ENCODE measurements at regions not wholly inside any gene's neighbourhood (a gene's known extent, or its start where the extent isn't known, plus 50 kb on each side); places are given as distances from the start of the nearest gene placed in this dataset.

DNA sequence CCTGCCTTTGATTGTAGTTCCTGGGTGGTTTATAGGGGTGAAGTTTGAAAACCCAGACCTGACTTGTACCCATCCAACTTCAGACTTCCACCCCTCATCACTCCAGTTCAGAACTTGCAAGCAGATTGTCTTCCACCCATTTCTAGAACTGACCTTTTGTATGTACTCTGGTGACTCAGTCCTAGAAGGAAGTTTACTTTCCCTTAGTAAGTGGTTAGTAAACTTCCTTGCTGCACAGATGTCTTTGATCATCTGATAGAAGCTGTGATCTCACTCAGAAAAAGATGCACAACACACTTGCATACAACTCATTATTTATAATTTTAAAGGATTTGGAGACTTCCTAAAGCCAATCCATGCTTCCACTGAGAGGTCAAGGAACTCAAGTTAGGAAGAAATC lies 368.0 kb downstream of the MFSD1 start:
- Histone ChIP-seq H4K20me1 (ENCODE audit: insufficient read depth, low read length) (no peaks in the 10 kb centered on the region), H3K4me3 (ENCODE audit: low read depth, low read length, poor library complexity, severe bottlenecking) (no peak overlapping the region), H2AFZ (ENCODE audit: low read length) (no peak overlapping the region), H3K4me2 (ENCODE audit: low read length) (no peak overlapping the region), H3K9me3 (ENCODE audit: low read length) (no peaks in the 10 kb centered on the region), H3K9me2 (ENCODE audit: insufficient read depth, low read length) (no peaks in the 10 kb centered on the region), H3K79me2 (ENCODE audit: insufficient read depth, low read depth, low read length) (no peaks in the 10 kb centered on the region), H3K27ac (ENCODE audit: low read depth, low read length, poor library complexity, severe bottlenecking) (no peak overlapping the region), H3K36me3 (ENCODE audit: insufficient read depth, low read length) (no peaks in the 10 kb centered on the region), H3K4me1 (ENCODE audit: insufficient read depth, low read length, poor library complexity, severe bottlenecking) (no peaks in the 10 kb centered on the region)
- ChIA-PET CTCF (ENCODE audit: unreplicated experiment) (no interaction called here), POLR2A (interaction anchor here (0.6 to 1.1 kb wide), 2 partner anchors 32 to 35 kb away, joined by 3 read pairs; no protein-coding TSS in a partner anchor)
- no TSS peak for BruUV-seq (replicated peaks)
- intact Hi-C loops (cut with micrococcal nuclease; ENCODE audit: unreplicated experiment), result no loop called here
- DNase-seq (ENCODE audit: low spot score), result no peak
- no peak for TF ChIP-seq EZH2phosphoT487 (IDR thresholded peaks at IDR 0.05; ENCODE audit: borderline replicate concordance, low read depth, low read length)
- no peak for TF ChIP-seq CTCF (conservative IDR thresholded peaks at IDR 0.05; ENCODE audit: low read length)

GRCh38 chr3:159170436-159171003 lies 368.7 kb downstream of the MFSD1 start:
- H3K79me2 ChIP-seq (ENCODE audit: insufficient read depth, low read depth, low read length), result no peaks in the 10 kb centered on the region
- H2AFZ ChIP-seq (ENCODE audit: low read length), result no peak overlapping the region
- DNase-seq (ENCODE audit: low spot score), result no peak
- no peaks in the 10 kb centered on the region for H3K36me3 ChIP-seq (ENCODE audit: insufficient read depth, low read length)
- H3K9me3 ChIP-seq (ENCODE audit: low read length), result no peaks in the 10 kb centered on the region
- ChIA-PET CTCF (ENCODE audit: unreplicated experiment) (no interaction called here), POLR2A (interaction anchor here (0.6 to 1.1 kb wide), 3 partner anchors 33 to 79 kb away, joined by 3 to 4 read pairs (median 3); no protein-coding TSS in a partner anchor)
- BruUV-seq (replicated peaks), result no TSS peak
- H4K20me1 ChIP-seq (ENCODE audit: insufficient read depth, low read length), result no peaks in the 10 kb centered on the region
- intact Hi-C loops (cut with micrococcal nuclease; ENCODE audit: unreplicated experiment), result no loop called here
- H3K9me2 ChIP-seq (ENCODE audit: insufficient read depth, low read length), result no peaks in the 10 kb centered on the region
- H3K4me3 ChIP-seq (ENCODE audit: low read depth, low read length, poor library complexity, severe bottlenecking), result no peak overlapping the region
- no peaks in the 10 kb centered on the region for H3K4me1 ChIP-seq (ENCODE audit: insufficient read depth, low read length, poor library complexity, severe bottlenecking)
- H3K4me2 ChIP-seq (ENCODE audit: low read length), result no peak overlapping the region
- H3K27ac ChIP-seq (ENCODE audit: low read depth, low read length, poor library complexity, severe bottlenecking), result no peak overlapping the region
- TF ChIP-seq EZH2phosphoT487 (IDR thresholded peaks at IDR 0.05; ENCODE audit: borderline replicate concordance, low read depth, low read length) (no peak), CTCF (conservative IDR thresholded peaks at IDR 0.05; ENCODE audit: low read length) (no peak)

DNA sequence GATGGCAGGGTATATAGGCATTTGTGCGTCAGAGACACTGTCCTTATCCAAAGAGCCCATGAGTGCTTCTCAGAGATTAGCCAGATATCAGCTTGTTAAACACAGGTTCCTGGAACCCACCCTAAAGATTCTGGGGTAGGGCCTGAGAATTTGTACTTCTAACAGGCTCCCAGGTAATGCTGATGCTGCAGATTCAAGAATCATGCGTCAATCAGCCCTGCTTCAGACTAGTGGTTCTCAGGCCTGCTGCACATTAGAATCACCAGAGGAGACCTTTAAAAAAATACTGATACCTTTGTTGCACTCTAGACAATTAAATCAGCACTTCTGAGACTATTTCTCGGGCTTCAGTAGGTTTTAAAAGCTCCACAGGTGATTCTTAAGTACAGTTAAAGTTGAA lies 369.5 kb downstream of the MFSD1 start:
- H3K9me2 ChIP-seq (ENCODE audit: insufficient read depth, low read length), result no peaks in the 10 kb centered on the region
- H3K27ac ChIP-seq (ENCODE audit: low read depth, low read length, poor library complexity, severe bottlenecking), result no peak overlapping the region
- H3K79me2 ChIP-seq (ENCODE audit: insufficient read depth, low read depth, low read length), result no peaks in the 10 kb centered on the region
- intact Hi-C loops (cut with micrococcal nuclease; ENCODE audit: unreplicated experiment), result no loop called here
- no peaks in the 10 kb centered on the region for H3K36me3 ChIP-seq (ENCODE audit: insufficient read depth, low read length)
- DNase-seq (ENCODE audit: low spot score), result no peak
- no peak overlapping the region for H3K4me2 ChIP-seq (ENCODE audit: low read length)
- no peak overlapping the region for H3K4me3 ChIP-seq (ENCODE audit: low read depth, low read length, poor library complexity, severe bottlenecking)
- BruUV-seq (replicated peaks), result no TSS peak
- no peaks in the 10 kb centered on the region for H3K9me3 ChIP-seq (ENCODE audit: low read length)
- H2AFZ ChIP-seq (ENCODE audit: low read length), result no peak overlapping the region
- ChIA-PET CTCF (ENCODE audit: unreplicated experiment) (no interaction called here), POLR2A (no interaction called here)
- H4K20me1 ChIP-seq (ENCODE audit: insufficient read depth, low read length), result no peaks in the 10 kb centered on the region
- H3K4me1 ChIP-seq (ENCODE audit: insufficient read depth, low read length, poor library complexity, severe bottlenecking), result no peaks in the 10 kb centered on the region
- TF ChIP-seq CTCF (conservative IDR thresholded peaks at IDR 0.05; ENCODE audit: low read length) (no peak), EZH2phosphoT487 (IDR thresholded peaks at IDR 0.05; ENCODE audit: borderline replicate concordance, low read depth, low read length) (no peak)

All from OCI-LY7 (cell line).